Cardiac muscle cell (in vitro differentiated cells and primary cell): ENCODE measurements at regions not wholly inside any gene's neighbourhood (a gene's known extent, or its start where the extent isn't known, plus 50 kb on each side); places are given as distances from the start of the nearest gene placed in this dataset.

ENCODE experiments used
- DNase-seq, 2 donors: peaks; one replicate each; pipeline versions ENCODE4 v3.0.0 to v3.0.0-alpha.2; 2010 to 2017; ENCODE audit warnings: low read depth in 1 of 2, low spot score in 1 of 2
- H3K27ac ChIP-seq: fragments of 200-600 bp; sonication (generic); 2 replicates; pipeline ENCODE4 v1.5.1; 2016
- H3K27me3 ChIP-seq: fragments of 200-600 bp; sonication (generic); 2 replicates; pipeline ENCODE4 v1.6.0; 2016; ENCODE audit warnings: control low read depth
- H3K36me3 ChIP-seq: fragments of 200-600 bp; sonication (generic); 2 replicates; pipeline ENCODE4 v1.5.1; 2016; ENCODE audit warnings: control low read depth
- H3K4me1 ChIP-seq: fragments of 200-600 bp; sonication (generic); 2 replicates; pipeline ENCODE4 v1.8.1; 2017; ENCODE audit warnings: low read depth, mild to moderate bottlenecking, mixed run types
- H3K4me3 ChIP-seq: fragments of 200-600 bp; sonication (generic); 2 replicates; pipeline ENCODE4 v1.5.1; 2016; ENCODE audit warnings: mild to moderate bottlenecking
- H3K9me3 ChIP-seq: fragments of 200-600 bp; sonication (generic); 2 replicates; pipeline ENCODE4 v1.5.1; 2017; ENCODE audit warnings: low read depth, mild to moderate bottlenecking, control low read depth
- CTCF ChIP-seq: IDR thresholded peaks from 2 replicates; pipeline ENCODE4 v1.5.1; 2012; ENCODE audit warnings: low read depth, mild to moderate bottlenecking, low read length

- Histone ChIP-seq H3K4me3 (no peak overlapping the region), H3K27ac (no peak overlapping the region), H3K9me3 (no peaks in the 10 kb centered on the region), H3K27me3 (no peaks in the 10 kb centered on the region), H3K36me3 (no peaks in the 10 kb centered on the region), H3K4me1 (no peaks in the 10 kb centered on the region)
- TF ChIP-seq CTCF: no peak
- no peak for DNase-seq
These were observed 497.6 kb downstream of the STIM2 start for GRCh38 chr4:27358269-27358668.

GRCh38 chr4:27360131-27360530 is 499.5 kb downstream of the STIM2 start:
- no peak for TF ChIP-seq CTCF
- Histone ChIP-seq H3K27me3 (no peaks in the 10 kb centered on the region), H3K36me3 (no peaks in the 10 kb centered on the region), H3K27ac (no peak overlapping the region), H3K9me3 (no peaks in the 10 kb centered on the region), H3K4me1 (no peaks in the 10 kb centered on the region), H3K4me3 (no peak overlapping the region)
- DNase-seq: no peak

GRCh38 chr4:27360790-27361267 is 500.2 kb downstream of the STIM2 start:
- H3K36me3 ChIP-seq: no peaks in the 10 kb centered on the region
- H3K4me1 ChIP-seq: no peaks in the 10 kb centered on the region
- H3K9me3 ChIP-seq: no peaks in the 10 kb centered on the region
- H3K27me3 ChIP-seq: no peaks in the 10 kb centered on the region
- no peak overlapping the region for H3K27ac ChIP-seq
- no peak overlapping the region for H3K4me3 ChIP-seq
- DNase-seq: peak in 1 of 2 donors; percentile 46
- TF ChIP-seq CTCF: no peak

- Histone ChIP-seq H3K27me3 (no peaks in the 10 kb centered on the region), H3K4me3 (no peak overlapping the region), H3K9me3 (no peaks in the 10 kb centered on the region), H3K4me1 (no peaks in the 10 kb centered on the region), H3K27ac (no peak overlapping the region), H3K36me3 (no peaks in the 10 kb centered on the region)
- TF ChIP-seq CTCF: no peak
- DNase-seq: no peak
These were observed 503.9 kb downstream of the STIM2 start for GRCh38 chr4:27364509-27364908.

- peak in 1 of 2 donors; percentile 65 for DNase-seq
- TF ChIP-seq CTCF: no peak
- Histone ChIP-seq H3K36me3 (no peaks in the 10 kb centered on the region), H3K9me3 (no peaks in the 10 kb centered on the region), H3K27ac (no peak overlapping the region), H3K4me1 (no peaks in the 10 kb centered on the region), H3K4me3 (no peak overlapping the region), H3K27me3 (no peaks in the 10 kb centered on the region)
These were observed 505.6 kb downstream of the STIM2 start for GRCh38 chr4:27366104-27366823.
